GM10248 (cell line): ENCODE measurements at regions not wholly inside any gene's neighbourhood (a gene's known extent, or its start where the extent isn't known, plus 50 kb on each side); places are given as distances from the start of the nearest gene placed in this dataset.

Source experiments
- CTCF ChIA-PET: fragments of 300-600 bp; sonication (Branson Sonifier 250); formaldehyde crosslinking; extraction: SDS; loops from one replicate; lab custom pipeline; 2021; ENCODE audit warnings: antibody characterized with exemption; lab: Yijun Ruan, JAX
- POLR2A ChIA-PET: fragments of 350-650 bp; sonication (Branson Sonifier 250); formaldehyde crosslinking; extraction: SDS; loops from one replicate; lab custom pipeline; 2020; ENCODE audit warnings: antibody characterized with exemption; lab: Yijun Ruan, JAX
- DNase-seq: peaks from one replicate; pipeline ENCODE4 v3.0.0; 2012; ENCODE audit errors: extremely low spot score
- TF ChIP-seq, protein P1 (sequence below): IDR thresholded peaks from 2 replicates; pipeline ENCODE4 v1.5.1; 2012; ENCODE audit warnings: mild to moderate bottlenecking, low read depth; ENCODE audit errors: extremely low read depth, missing control alignments, control extremely low read depth

GRCh38 chr10:105726149-105726548 lies 1085.1 kb downstream of the SORCS3 start:
- POLR2A ChIA-PET: no interaction called here
- CTCF ChIA-PET: no interaction called here
- TF ChIP-seq, protein P1, sequence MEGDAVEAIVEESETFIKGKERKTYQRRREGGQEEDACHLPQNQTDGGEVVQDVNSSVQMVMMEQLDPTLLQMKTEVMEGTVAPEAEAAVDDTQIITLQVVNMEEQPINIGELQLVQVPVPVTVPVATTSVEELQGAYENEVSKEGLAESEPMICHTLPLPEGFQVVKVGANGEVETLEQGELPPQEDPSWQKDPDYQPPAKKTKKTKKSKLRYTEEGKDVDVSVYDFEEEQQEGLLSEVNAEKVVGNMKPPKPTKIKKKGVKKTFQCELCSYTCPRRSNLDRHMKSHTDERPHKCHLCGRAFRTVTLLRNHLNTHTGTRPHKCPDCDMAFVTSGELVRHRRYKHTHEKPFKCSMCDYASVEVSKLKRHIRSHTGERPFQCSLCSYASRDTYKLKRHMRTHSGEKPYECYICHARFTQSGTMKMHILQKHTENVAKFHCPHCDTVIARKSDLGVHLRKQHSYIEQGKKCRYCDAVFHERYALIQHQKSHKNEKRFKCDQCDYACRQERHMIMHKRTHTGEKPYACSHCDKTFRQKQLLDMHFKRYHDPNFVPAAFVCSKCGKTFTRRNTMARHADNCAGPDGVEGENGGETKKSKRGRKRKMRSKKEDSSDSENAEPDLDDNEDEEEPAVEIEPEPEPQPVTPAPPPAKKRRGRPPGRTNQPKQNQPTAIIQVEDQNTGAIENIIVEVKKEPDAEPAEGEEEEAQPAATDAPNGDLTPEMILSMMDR: no peak
- DNase-seq: no peak

DNA sequence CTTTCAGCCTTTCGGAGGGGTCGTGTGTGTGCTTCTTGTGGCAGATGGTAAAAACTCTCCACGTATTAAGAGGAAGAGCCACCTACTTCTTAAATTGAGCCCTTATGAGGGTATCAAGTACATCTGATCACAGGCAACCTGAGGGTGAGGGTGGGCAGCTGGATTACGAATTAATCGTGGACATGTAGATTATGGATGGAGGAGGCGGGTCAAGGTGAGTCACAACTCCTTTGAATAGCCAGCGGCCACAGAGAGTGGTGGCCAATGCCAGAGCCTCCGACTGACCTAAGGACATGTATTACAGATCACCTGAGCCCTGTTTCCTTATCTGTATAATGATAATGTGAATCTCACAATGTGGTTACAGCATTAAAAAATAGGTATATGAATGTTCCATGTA lies 1083.9 kb downstream of the SORCS3 start:
- CTCF ChIA-PET: no interaction called here
- TF ChIP-seq, protein P1: no peak
- DNase-seq: no peak
- POLR2A ChIA-PET: no interaction called here

GRCh38 chr10:105718207-105718995 lies 1077.3 kb downstream of the SORCS3 start:
- POLR2A ChIA-PET: no interaction called here
- CTCF ChIA-PET: no interaction called here
- no peak for DNase-seq
- TF ChIP-seq, protein P1: no peak

GRCh38 chr10:105714728-105715127 lies 1073.6 kb downstream of the SORCS3 start:
- ChIA-PET CTCF (no interaction called here), POLR2A (no interaction called here)
- TF ChIP-seq, protein P1: no peak
- no peak for DNase-seq

DNA sequence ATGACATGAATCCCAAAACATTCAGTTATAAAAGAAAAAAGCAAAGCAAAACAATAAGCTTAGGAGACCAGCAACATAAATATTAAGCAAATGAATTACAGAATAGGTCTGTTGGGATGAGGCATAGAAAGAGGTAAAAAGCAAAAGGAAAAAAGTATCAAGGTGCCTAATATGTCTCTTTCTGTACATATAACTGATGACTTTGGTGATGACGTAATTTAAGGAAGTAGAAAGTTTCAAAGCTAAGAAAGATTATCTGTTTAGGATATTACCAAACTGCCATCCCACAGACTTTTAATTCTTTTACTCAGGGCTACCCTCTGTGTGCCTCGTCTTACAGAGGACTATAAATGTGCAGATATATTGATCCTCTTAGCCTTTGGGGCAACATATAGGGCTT lies 1066.5 kb downstream of the SORCS3 start:
- ChIA-PET CTCF (interaction anchor here (1.0 kb wide), 2 partner anchors 15 to 16 kb away, joined by 3 read pairs; no protein-coding TSS in a partner anchor), POLR2A (no interaction called here)
- DNase-seq: no peak
- TF ChIP-seq, protein P1: no peak

DNA sequence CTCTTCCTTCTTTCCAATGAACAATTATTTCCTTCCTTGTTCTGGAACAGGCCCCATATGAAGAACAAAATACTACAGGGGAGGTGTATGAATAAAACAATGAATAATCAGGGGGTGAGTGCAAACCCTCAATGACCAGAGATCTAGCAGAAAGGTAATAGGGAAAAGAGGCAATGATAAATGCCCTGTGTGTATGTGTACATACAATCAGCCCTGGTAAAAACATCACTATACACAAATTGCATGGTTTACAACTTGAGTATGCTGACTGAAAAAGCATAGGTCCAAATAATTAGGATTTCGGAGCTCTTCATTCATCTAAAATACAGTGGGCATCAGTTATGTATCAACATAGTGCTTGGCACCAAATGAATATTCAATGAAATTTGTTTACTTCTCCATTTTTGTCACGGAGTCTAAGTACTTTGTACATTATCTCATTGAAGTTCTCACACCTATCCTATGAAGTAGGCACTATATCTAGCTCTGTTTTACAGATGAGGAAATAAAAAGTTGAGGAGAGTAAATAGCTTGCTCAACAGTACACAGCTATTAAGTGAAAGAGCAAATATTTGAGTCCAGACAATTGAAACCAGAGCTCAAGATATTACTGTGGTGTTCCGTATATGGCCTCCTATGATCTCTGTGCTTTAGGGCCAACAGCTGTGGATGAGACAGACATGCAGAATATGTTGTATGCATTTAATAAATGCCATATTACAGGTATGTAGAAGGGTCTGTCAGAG lies 1065.4 kb downstream of the SORCS3 start:
- ChIA-PET CTCF (interaction anchor here (1.7 kb wide), 1 partner anchor 9 kb away, joined by 3 read pairs; no protein-coding TSS in a partner anchor), POLR2A (no interaction called here)
- TF ChIP-seq, protein P1: no peak
- DNase-seq: no peak
